ENCODE measurements at regions not wholly inside any gene's neighbourhood (a gene's known extent, or its start where the extent isn't known, plus 50 kb on each side); places are given as distances from the start of the nearest gene placed in this dataset.
"Not testable (repeated sequence)": the region's sequence is repeated elsewhere in the genome, so short reads cannot be mapped to it uniquely, and the experiment has no call there.

- no peaks in the 10 kb centered on the region for H3K4me1 Mint-ChIP-seq (ENCODE audit: low read depth)
- peaks cover 10% of the 10 kb centered on the region for H3K9me3 Mint-ChIP-seq
- no peak overlapping the region for H3K4me3 Mint-ChIP-seq
- ATAC-seq (no peak), DNase-seq (no peak)
- H3K27me3 Mint-ChIP-seq (ENCODE audit: low read depth): no peaks in the 10 kb centered on the region
- no peaks in the 10 kb centered on the region for H3K36me3 Mint-ChIP-seq (ENCODE audit: insufficient read depth)
Observed at GRCh38 chr14:25444381-25444780, 394.4 kb upstream of the STXBP6 start.

DNA sequence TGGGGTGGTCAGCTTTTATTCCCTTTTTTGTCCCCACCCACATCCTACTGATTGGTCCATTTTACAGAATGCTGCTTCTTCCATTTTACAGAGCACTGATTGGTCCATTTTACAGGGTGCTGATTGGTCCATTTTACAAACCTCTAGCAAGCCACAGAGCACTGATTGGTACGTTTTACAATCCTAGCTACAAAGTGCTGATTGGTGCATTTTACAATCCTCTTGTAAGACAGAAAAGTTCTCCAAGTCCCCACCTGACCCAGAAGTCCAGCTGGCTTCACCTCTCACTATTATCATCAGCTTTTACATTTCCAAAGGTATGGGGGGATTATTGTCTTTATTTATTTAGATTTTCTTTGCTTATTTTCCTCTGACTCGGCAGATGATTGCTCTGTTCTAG lies 390.4 kb upstream of the STXBP6 start:
- not testable (repeated sequence) for DNase-seq; H3K4me1 Mint-ChIP-seq (ENCODE audit: low read depth); H3K27me3 Mint-ChIP-seq (ENCODE audit: low read depth); H3K4me3 Mint-ChIP-seq; ATAC-seq; H3K36me3 Mint-ChIP-seq (ENCODE audit: insufficient read depth)
- H3K9me3 Mint-ChIP-seq: peaks cover 11% of the 10 kb centered on the region

DNA sequence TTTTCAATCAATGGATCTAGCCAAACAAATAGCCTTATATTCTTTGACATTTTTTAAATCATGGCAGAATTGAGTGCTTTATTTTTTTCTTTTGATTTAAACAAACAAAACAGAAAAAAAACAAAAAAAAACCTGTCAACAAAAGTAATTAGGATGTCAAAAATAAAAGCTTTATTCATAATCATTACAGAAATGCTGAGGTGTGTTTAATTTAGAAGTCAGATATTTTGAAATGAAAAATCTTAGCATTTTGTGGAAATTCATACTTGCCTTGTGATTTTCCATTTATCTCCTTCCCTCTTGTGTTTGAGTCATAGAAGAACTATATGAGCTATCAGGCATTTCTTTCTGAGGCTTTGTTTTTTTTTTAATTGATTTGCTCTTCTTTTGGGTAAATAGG lies 387.0 kb upstream of the STXBP6 start:
- no peak for DNase-seq
- no peak overlapping the region for H3K4me3 Mint-ChIP-seq
- no peak for ATAC-seq
- H3K4me1 Mint-ChIP-seq (ENCODE audit: low read depth): no peaks in the 10 kb centered on the region
- no peaks in the 10 kb centered on the region for H3K36me3 Mint-ChIP-seq (ENCODE audit: insufficient read depth)
- no peaks in the 10 kb centered on the region for H3K27me3 Mint-ChIP-seq (ENCODE audit: low read depth)
- peaks cover 22% of the 10 kb centered on the region for H3K9me3 Mint-ChIP-seq

DNA sequence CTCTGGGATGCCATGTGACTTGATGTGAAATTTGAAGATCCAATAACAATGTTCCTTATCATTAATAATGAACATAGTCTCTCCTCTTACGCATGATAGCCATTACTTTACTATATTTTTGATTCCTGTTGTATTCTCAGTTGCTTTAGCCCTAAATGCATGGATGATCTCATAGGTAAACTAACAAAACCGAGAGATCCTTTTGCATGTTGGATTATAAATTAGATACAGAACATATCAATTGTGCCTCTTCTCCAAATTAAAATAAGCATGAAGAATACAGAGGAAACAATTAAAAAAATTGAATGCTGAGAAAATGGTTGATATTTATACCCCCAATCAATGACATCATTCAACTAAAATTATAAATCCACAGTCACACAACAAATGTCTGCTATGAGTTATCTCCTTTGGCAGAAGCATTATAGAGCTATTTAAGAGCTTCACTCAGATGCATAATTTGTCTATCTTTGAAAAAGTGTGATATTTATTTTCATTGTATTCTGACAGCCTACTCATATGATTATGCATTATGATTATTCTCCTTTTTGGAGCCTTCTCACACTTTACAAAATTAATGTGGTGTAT lies 386.4 kb upstream of the STXBP6 start:
- no peak for DNase-seq
- H3K4me1 Mint-ChIP-seq (ENCODE audit: low read depth): no peaks in the 10 kb centered on the region
- H3K4me3 Mint-ChIP-seq: no peak overlapping the region
- no peaks in the 10 kb centered on the region for H3K36me3 Mint-ChIP-seq (ENCODE audit: insufficient read depth)
- no peak for ATAC-seq
- peaks cover 20% of the 10 kb centered on the region for H3K9me3 Mint-ChIP-seq
- H3K27me3 Mint-ChIP-seq (ENCODE audit: low read depth): no peaks in the 10 kb centered on the region

- no peak for ATAC-seq
- no peaks in the 10 kb centered on the region for H3K36me3 Mint-ChIP-seq (ENCODE audit: insufficient read depth)
- DNase-seq: no peak
- peaks cover 25% of the 10 kb centered on the region for H3K9me3 Mint-ChIP-seq
- H3K27me3 Mint-ChIP-seq (ENCODE audit: low read depth): no peaks in the 10 kb centered on the region
- H3K4me1 Mint-ChIP-seq (ENCODE audit: low read depth): no peaks in the 10 kb centered on the region
- H3K4me3 Mint-ChIP-seq: no peak overlapping the region
Observed at GRCh38 chr14:25431211-25432076, 381.5 kb upstream of the STXBP6 start.

- H3K4me1 Mint-ChIP-seq (ENCODE audit: low read depth): no peaks in the 10 kb centered on the region
- no peaks in the 10 kb centered on the region for H3K36me3 Mint-ChIP-seq (ENCODE audit: insufficient read depth)
- ATAC-seq: no peak
- DNase-seq: no peak
- peaks cover 25% of the 10 kb centered on the region for H3K9me3 Mint-ChIP-seq
- no peak overlapping the region for H3K4me3 Mint-ChIP-seq
- H3K27me3 Mint-ChIP-seq (ENCODE audit: low read depth): no peaks in the 10 kb centered on the region
Observed at GRCh38 chr14:25430808-25431207, 380.9 kb upstream of the STXBP6 start.

DNA sequence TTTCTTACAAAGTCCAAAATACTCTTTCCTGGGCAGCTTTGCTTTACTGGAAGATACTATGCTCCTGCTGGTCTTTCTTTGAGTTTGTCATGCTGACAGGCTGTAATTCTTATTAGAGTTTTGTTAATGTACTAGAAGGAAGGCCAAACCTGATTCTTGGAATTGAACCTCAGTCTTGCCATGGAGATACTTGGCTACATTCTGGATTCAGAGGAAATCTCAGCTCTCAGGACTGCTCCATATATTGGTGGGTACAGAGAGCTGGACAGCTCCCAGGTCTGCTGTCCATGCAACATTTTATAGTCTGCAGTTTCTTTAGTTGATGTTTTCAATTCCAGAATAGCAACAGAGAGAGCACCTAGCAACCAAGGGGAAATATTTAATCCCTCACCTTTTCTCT lies 363.1 kb upstream of the STXBP6 start:
- H3K4me1 Mint-ChIP-seq (ENCODE audit: low read depth): no peaks in the 10 kb centered on the region
- no peak for ATAC-seq
- peaks cover 4% of the 10 kb centered on the region for H3K9me3 Mint-ChIP-seq
- no peaks in the 10 kb centered on the region for H3K27me3 Mint-ChIP-seq (ENCODE audit: low read depth)
- H3K36me3 Mint-ChIP-seq (ENCODE audit: insufficient read depth): no peaks in the 10 kb centered on the region
- no peak for DNase-seq
- H3K4me3 Mint-ChIP-seq: no peak overlapping the region

DNA sequence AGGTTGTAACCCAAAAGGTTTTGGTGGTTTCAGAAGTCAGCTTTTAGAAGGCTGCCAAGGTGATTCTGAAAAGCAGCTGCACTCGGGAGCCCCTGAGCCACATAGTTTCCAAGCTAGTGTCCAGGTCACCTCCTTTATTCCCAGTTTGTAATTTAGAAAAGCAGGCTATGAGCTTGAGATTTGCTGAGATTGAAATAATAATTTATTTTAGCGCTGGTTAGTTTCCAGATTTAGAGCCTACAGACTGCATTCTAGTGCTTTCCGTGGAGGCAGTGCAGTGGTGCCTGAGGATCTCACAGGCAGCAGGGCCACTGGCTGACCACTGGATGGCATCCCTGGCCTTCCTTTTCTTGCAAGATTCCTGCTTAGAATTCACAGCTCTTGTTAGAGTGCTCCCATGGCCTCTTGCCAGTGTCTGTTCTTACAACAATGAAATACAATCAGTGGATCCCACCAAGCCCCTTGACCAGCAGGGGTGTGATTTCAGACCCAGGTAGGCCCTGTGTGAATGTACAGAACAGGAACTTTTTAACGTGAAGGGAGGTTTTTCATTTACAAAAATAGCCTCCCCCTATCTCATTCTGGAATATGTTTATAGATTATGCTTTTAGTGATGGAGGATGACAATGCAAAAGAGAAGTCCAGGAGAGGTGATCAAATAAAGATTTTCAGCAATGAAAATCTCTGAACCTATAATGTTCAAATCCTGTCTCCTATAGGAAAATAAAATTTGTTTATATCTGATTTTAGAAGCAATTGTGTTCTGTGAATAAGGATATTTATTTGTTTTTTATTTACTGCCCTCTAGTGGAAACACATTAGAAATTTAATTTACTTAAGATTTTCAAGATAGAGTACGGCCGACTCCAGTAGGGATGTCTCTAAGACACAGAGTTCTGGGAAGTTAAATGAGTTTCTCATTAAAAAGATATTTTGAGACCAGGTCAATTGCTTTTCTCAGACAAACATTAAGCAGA lies 362.1 kb upstream of the STXBP6 start:
- Mint-ChIP-seq H3K27me3 (ENCODE audit: low read depth) (peaks cover 5% of the 10 kb centered on the region), H3K4me1 (ENCODE audit: low read depth) (no peaks in the 10 kb centered on the region), H3K4me3 (no peak overlapping the region), H3K9me3 (peaks cover 4% of the 10 kb centered on the region), H3K36me3 (ENCODE audit: insufficient read depth) (no peaks in the 10 kb centered on the region)
- ATAC-seq (no peak), DNase-seq (no peak)

GRCh38 chr14:25406818-25407217 lies 356.9 kb upstream of the STXBP6 start:
- ATAC-seq (no peak), DNase-seq (no peak)
- Mint-ChIP-seq H3K27me3 (ENCODE audit: low read depth) (peaks cover 5% of the 10 kb centered on the region), H3K9me3 (peaks cover 4% of the 10 kb centered on the region), H3K36me3 (ENCODE audit: insufficient read depth) (no peaks in the 10 kb centered on the region), H3K4me3 (no peak overlapping the region), H3K4me1 (ENCODE audit: low read depth) (no peaks in the 10 kb centered on the region)

- DNase-seq (no peak), ATAC-seq (no peak)
- Mint-ChIP-seq H3K27me3 (ENCODE audit: low read depth) (peaks cover 8% of the 10 kb centered on the region), H3K4me1 (ENCODE audit: low read depth) (no peaks in the 10 kb centered on the region), H3K9me3 (no peaks in the 10 kb centered on the region), H3K36me3 (ENCODE audit: insufficient read depth) (no peaks in the 10 kb centered on the region), H3K4me3 (no peak overlapping the region)
Observed at GRCh38 chr14:25400607-25401206, 350.8 kb upstream of the STXBP6 start.

- ATAC-seq (peak in 1 of 2 donors; percentile 43), DNase-seq (no peak)
- no peaks in the 10 kb centered on the region for H3K4me1 Mint-ChIP-seq (ENCODE audit: low read depth)
- no peaks in the 10 kb centered on the region for H3K9me3 Mint-ChIP-seq
- H3K36me3 Mint-ChIP-seq (ENCODE audit: insufficient read depth): no peaks in the 10 kb centered on the region
- peaks cover 8% of the 10 kb centered on the region for H3K27me3 Mint-ChIP-seq (ENCODE audit: low read depth)
- H3K4me3 Mint-ChIP-seq: no peak overlapping the region
Observed at GRCh38 chr14:25396128-25396527, 346.2 kb upstream of the STXBP6 start.

- peaks cover 7% of the 10 kb centered on the region for H3K27me3 Mint-ChIP-seq (ENCODE audit: low read depth)
- H3K9me3 Mint-ChIP-seq: no peaks in the 10 kb centered on the region
- ATAC-seq: no peak
- DNase-seq: no peak
- no peak overlapping the region for H3K4me3 Mint-ChIP-seq
- H3K4me1 Mint-ChIP-seq (ENCODE audit: low read depth): no peaks in the 10 kb centered on the region
- H3K36me3 Mint-ChIP-seq (ENCODE audit: insufficient read depth): no peaks in the 10 kb centered on the region
Observed at GRCh38 chr14:25394791-25395391, 344.9 kb upstream of the STXBP6 start.

- ATAC-seq (no peak), DNase-seq (no peak)
- Mint-ChIP-seq H3K36me3 (ENCODE audit: insufficient read depth) (no peaks in the 10 kb centered on the region), H3K4me1 (ENCODE audit: low read depth) (no peaks in the 10 kb centered on the region), H3K27me3 (ENCODE audit: low read depth) (peaks cover 4% of the 10 kb centered on the region), H3K9me3 (no peaks in the 10 kb centered on the region), H3K4me3 (no peak overlapping the region)
Observed at GRCh38 chr14:25394356-25394755, 344.4 kb upstream of the STXBP6 start.

DNA sequence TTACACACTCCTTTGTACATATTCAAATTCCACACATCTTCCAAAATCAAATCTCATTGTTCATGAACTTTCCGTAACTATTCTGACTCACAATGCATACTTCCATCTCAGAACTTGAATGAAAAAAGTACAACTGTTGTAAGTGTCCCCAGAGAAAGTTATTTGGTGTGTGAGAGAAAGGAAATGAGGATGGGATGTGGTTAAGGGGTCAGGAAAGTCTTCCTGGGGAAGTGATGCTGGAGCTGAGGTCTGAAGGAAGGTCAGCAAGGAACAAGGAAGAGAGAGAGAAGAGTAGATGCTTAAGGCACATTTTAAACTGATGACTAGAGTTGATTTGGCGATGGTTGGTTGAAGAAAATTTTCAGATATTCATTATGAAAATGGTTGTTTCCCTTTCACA lies 340.0 kb upstream of the STXBP6 start:
- ATAC-seq (no peak), DNase-seq (no peak)
- Mint-ChIP-seq H3K9me3 (no peaks in the 10 kb centered on the region), H3K4me3 (no peak overlapping the region), H3K36me3 (ENCODE audit: insufficient read depth) (no peaks in the 10 kb centered on the region), H3K27me3 (ENCODE audit: low read depth) (no peaks in the 10 kb centered on the region), H3K4me1 (ENCODE audit: low read depth) (no peaks in the 10 kb centered on the region)
